DND-41 (cell line): ENCODE measurements at regions not wholly inside any gene's neighbourhood (a gene's known extent, or its start where the extent isn't known, plus 50 kb on each side); places are given as distances from the start of the nearest gene placed in this dataset.

Experiments
- ATAC-seq: fragments of 200-7000 bp; cut with Tn5 transposase; 3 replicates; pipeline ENCODE4 v1.9.1; 2021; ENCODE audit warnings: low read depth; ENCODE audit not compliant: insufficient read depth
- DNase-seq: peaks from one replicate; pipeline ENCODE4 v3.0.0-alpha.2; 2020
- H2AFZ ChIP-seq: 2 replicates; pipeline ENCODE4 v1.6.0; 2012; ENCODE audit warnings: low read depth, low read length
- H3K27ac ChIP-seq: 2 replicates; pipeline ENCODE4 v1.5.1; 2012; ENCODE audit warnings: low read length, inconsistent platforms
- H3K27me3 ChIP-seq: fragments of 200-600 bp; sonication (generic); 2 replicates; pipeline ENCODE4 v1.6.0; 2012; ENCODE audit warnings: low read length, mild to moderate bottlenecking, inconsistent platforms; ENCODE audit not compliant: insufficient read depth, poor library complexity
- H3K36me3 ChIP-seq: 2 replicates; pipeline ENCODE4 v1.5.1; 2012; ENCODE audit warnings: low read length, inconsistent platforms; ENCODE audit not compliant: insufficient read depth
- H3K4me1 ChIP-seq: 2 replicates; pipeline ENCODE4 v1.5.1; 2012; ENCODE audit warnings: mild to moderate bottlenecking, low read length; ENCODE audit not compliant: insufficient read depth
- H3K4me2 ChIP-seq: 2 replicates; pipeline ENCODE4 v1.6.0; 2012; ENCODE audit warnings: mild to moderate bottlenecking, moderate library complexity, low read length, inconsistent platforms; ENCODE audit not compliant: insufficient read depth
- H3K4me3 ChIP-seq, 2 experiments: fragments of 200-600 bp in 1 of 2; shearing (Covaris generic) in 1 of 2; 2 replicates each; pipeline ENCODE4 v1.5.1; 2012 to 2016; ENCODE audit warnings: inconsistent platforms in 2 of 2, low read length in 2 of 2, mild to moderate bottlenecking in 2 of 2, low read depth in 1 of 2, moderate library complexity in 1 of 2
- H3K79me2 ChIP-seq: 2 replicates; pipeline ENCODE4 v1.6.0; 2012; ENCODE audit warnings: low read length, inconsistent platforms; ENCODE audit not compliant: insufficient read depth
- H3K9ac ChIP-seq: 2 replicates; pipeline ENCODE4 v1.6.0; 2012; ENCODE audit warnings: low read depth, mild to moderate bottlenecking, inconsistent platforms, low read length, moderate library complexity
- H3K9me3 ChIP-seq: 2 replicates; pipeline ENCODE4 v1.5.1; 2012; ENCODE audit warnings: low read length, moderate library complexity, mild to moderate bottlenecking, inconsistent platforms; ENCODE audit not compliant: insufficient read depth, severe bottlenecking
- H4K20me1 ChIP-seq: 2 replicates; pipeline ENCODE4 v1.6.0; 2012; ENCODE audit warnings: low read length; ENCODE audit not compliant: insufficient read depth
- CTCF ChIP-seq: IDR thresholded peaks from 2 replicates; pipeline ENCODE4 v1.5.1; 2012; ENCODE audit warnings: borderline replicate concordance, low read length, moderate library complexity, mild to moderate bottlenecking; ENCODE audit not compliant: poor library complexity, severe bottlenecking; ENCODE audit errors: extremely low read depth
- EZH2 ChIP-seq: IDR thresholded peaks from 3 replicates; pipeline ENCODE4 v1.6.1; 2012; ENCODE audit warnings: borderline replicate concordance, low read depth, mild to moderate bottlenecking, moderate library complexity, low read length, inconsistent platforms; ENCODE audit not compliant: severe bottlenecking

- no peak overlapping the region for H2AFZ ChIP-seq
- no peaks in the 10 kb centered on the region for H3K79me2 ChIP-seq
- H3K4me1 ChIP-seq = peaks cover 18% of the 10 kb centered on the region
- ATAC-seq = no peak
- no peak overlapping the region for H3K9ac ChIP-seq
- H3K36me3 ChIP-seq = no peaks in the 10 kb centered on the region
- H3K27ac ChIP-seq = no peak overlapping the region
- no peak overlapping the region for H3K4me2 ChIP-seq
- H3K9me3 ChIP-seq = no peaks in the 10 kb centered on the region
- no peaks in the 10 kb centered on the region for H3K27me3 ChIP-seq
- TF ChIP-seq CTCF = no peak
- no peak for TF ChIP-seq EZH2
- DNase-seq = no peak
- H4K20me1 ChIP-seq = no peaks in the 10 kb centered on the region
- H3K4me3 ChIP-seq = no peak overlapping the region
Observed at GRCh38 chr11:134514354-134514951, 102.4 kb upstream of the B3GAT1 start.

GRCh38 chr11:134513585-134514120 lies 101.6 kb upstream of the B3GAT1 start:
- Histone ChIP-seq H3K9me3 (no peaks in the 10 kb centered on the region), H3K4me2 (no peak overlapping the region)
- TF ChIP-seq CTCF (no peak), EZH2 (no peak)

GRCh38 chr11:134512571-134513538 lies 100.8 kb upstream of the B3GAT1 start:
- ATAC-seq = no peak
- Histone ChIP-seq H3K9ac (no peak overlapping the region), H3K79me2 (no peaks in the 10 kb centered on the region), H3K4me2 (no peak overlapping the region), H2AFZ (no peak overlapping the region), H3K27ac (no peak overlapping the region), H3K9me3 (no peaks in the 10 kb centered on the region), H4K20me1 (no peaks in the 10 kb centered on the region), H3K27me3 (no peaks in the 10 kb centered on the region), H3K4me3 (no peak overlapping the region), H3K36me3 (no peaks in the 10 kb centered on the region), H3K4me1 (peaks cover 18% of the 10 kb centered on the region)
- no peak for DNase-seq
- TF ChIP-seq CTCF = no peak
- no peak for TF ChIP-seq EZH2

More at GRCh38 chr11:134513585-134514120, 101.6 kb upstream of the B3GAT1 start:
- ATAC-seq (no peak), DNase-seq (no peak)
- no peaks in the 10 kb centered on the region for H3K27me3 ChIP-seq
- H3K4me1 ChIP-seq = peaks cover 18% of the 10 kb centered on the region
- no peak overlapping the region for H2AFZ ChIP-seq
- no peaks in the 10 kb centered on the region for H3K36me3 ChIP-seq
- H3K79me2 ChIP-seq = no peaks in the 10 kb centered on the region
- H3K9ac ChIP-seq = no peak overlapping the region
- no peaks in the 10 kb centered on the region for H4K20me1 ChIP-seq
- no peak overlapping the region for H3K27ac ChIP-seq
- no peak overlapping the region for H3K4me3 ChIP-seq
